DND-41 (cell line): ENCODE measurements at regions not wholly inside any gene's neighbourhood (a gene's known extent, or its start where the extent isn't known, plus 50 kb on each side); places are given as distances from the start of the nearest gene placed in this dataset.

ENCODE experiments used
- EZH2 ChIP-seq: IDR thresholded peaks from 3 replicates; pipeline ENCODE4 v1.6.1; 2012; ENCODE audit warnings: borderline replicate concordance, low read depth, mild to moderate bottlenecking, moderate library complexity, low read length, inconsistent platforms; ENCODE audit not compliant: severe bottlenecking
- TF ChIP-seq, protein P1 (sequence below): IDR thresholded peaks from 2 replicates; pipeline ENCODE4 v1.5.1; 2012; ENCODE audit warnings: borderline replicate concordance, low read length, moderate library complexity, mild to moderate bottlenecking; ENCODE audit not compliant: poor library complexity, severe bottlenecking; ENCODE audit errors: extremely low read depth

DNA sequence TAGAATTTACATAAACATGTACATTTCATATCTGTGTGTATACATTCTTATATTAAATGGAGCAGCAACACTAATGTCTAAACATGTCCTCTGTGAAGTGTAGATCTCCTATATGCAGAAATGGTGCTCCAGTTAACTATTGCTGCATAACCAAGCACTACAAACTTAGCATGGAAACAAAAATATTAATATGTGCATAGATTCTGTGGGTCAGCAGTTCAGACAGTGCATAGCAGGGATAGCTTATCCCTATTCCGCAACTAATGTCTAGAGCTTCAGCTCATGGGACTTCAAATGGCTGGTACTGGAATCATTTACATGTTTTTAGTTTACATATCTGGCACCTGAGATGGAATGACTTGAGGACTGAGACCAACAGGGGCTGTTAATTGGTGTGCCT, 652.1 kb downstream of the TLE4 start:
- TF ChIP-seq, protein P1, sequence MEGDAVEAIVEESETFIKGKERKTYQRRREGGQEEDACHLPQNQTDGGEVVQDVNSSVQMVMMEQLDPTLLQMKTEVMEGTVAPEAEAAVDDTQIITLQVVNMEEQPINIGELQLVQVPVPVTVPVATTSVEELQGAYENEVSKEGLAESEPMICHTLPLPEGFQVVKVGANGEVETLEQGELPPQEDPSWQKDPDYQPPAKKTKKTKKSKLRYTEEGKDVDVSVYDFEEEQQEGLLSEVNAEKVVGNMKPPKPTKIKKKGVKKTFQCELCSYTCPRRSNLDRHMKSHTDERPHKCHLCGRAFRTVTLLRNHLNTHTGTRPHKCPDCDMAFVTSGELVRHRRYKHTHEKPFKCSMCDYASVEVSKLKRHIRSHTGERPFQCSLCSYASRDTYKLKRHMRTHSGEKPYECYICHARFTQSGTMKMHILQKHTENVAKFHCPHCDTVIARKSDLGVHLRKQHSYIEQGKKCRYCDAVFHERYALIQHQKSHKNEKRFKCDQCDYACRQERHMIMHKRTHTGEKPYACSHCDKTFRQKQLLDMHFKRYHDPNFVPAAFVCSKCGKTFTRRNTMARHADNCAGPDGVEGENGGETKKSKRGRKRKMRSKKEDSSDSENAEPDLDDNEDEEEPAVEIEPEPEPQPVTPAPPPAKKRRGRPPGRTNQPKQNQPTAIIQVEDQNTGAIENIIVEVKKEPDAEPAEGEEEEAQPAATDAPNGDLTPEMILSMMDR, result no peak
- no peak for TF ChIP-seq EZH2
